ENCODE measurements at regions not wholly inside any gene's neighbourhood (a gene's known extent, or its start where the extent isn't known, plus 50 kb on each side); places are given as distances from the start of the nearest gene placed in this dataset.

DNA sequence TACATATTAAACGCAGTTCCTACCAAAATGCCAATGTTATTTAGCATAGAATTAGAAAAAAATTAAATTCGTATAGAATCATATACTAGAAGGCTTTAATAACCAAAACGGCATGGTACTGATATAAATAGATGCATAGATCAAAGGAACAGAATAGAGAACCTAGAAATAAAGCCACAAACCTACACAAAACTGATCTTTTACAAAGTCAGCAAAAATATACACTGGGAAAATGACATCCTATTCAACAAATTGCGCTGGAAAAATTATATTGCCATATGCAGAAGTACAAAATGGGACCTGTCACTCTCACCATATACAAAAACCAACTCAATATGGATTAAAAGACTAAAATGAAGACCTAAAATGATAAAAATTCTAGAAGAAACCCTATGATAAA is 1882.6 kb downstream of the TP53TG3F start:
- DNase-seq, result no peak
- H3K4ac ChIP-seq (ENCODE audit: low read depth, low read length), result no peak overlapping the region
- H3K4me1 ChIP-seq (ENCODE audit: insufficient read depth, low read length), result no peaks in the 10 kb centered on the region
- H3T11ph ChIP-seq (ENCODE audit: low read length), result no peak overlapping the region
- H3K23ac ChIP-seq (ENCODE audit: insufficient read length, low read depth, low read length), result no peak overlapping the region
- no peak overlapping the region for H3K56ac ChIP-seq (ENCODE audit: insufficient read length, low read depth, low read length)
- no peaks in the 10 kb centered on the region for H3K79me2 ChIP-seq (ENCODE audit: insufficient read depth, low read length)
- H2AFZ ChIP-seq (ENCODE audit: low read length), result no peak overlapping the region
- no peak overlapping the region for H2BK5ac ChIP-seq (ENCODE audit: insufficient read length, low read length)
- no peak overlapping the region for H2BK20ac ChIP-seq (ENCODE audit: low read depth, low read length, poor library complexity, severe bottlenecking)
- no peak overlapping the region for H2BK12ac ChIP-seq (ENCODE audit: insufficient read length, low read depth, low read length)
- no peak overlapping the region for H4K5ac ChIP-seq (ENCODE audit: insufficient read length, low read depth, low read length)
- no peak overlapping the region for H3K4me2 ChIP-seq (ENCODE audit: insufficient read depth, insufficient read length, low read length)
- no peak overlapping the region for H2AK5ac ChIP-seq (ENCODE audit: insufficient read length, low read length)
- Mint-ChIP-seq H3K36me3 (ENCODE audit: insufficient read depth in 1 of 3, low read depth in 3 of 3) (peaks cover 4 to 16% (median 7%) of the 10 kb centered on the region in 3 experiments), H3K4me1 (no peaks in the 10 kb centered on the region), H3K4me3 (no peak overlapping the region), H3K27ac (no peak overlapping the region), H3K27me3 (ENCODE audit: low read depth) (no peaks in the 10 kb centered on the region; the same call in none of the 2 replicates), H3K9me3 (peaks cover 78 to 91% of the 10 kb centered on the region in 2 experiments)
- H4K8ac ChIP-seq (replicated peaks; ENCODE audit: insufficient read length, low read depth, low read length), result no peak overlapping the region
- H3K9ac ChIP-seq (ENCODE audit: extremely low read depth, insufficient read length, low read length), result no peak overlapping the region
- H3K23me2 ChIP-seq (ENCODE audit: insufficient read length, low read depth, low read length, poor library complexity, severe bottlenecking), result no peaks in the 10 kb centered on the region
- no peak overlapping the region for H4K91ac ChIP-seq (ENCODE audit: insufficient read length, low read depth, low read length)
- H3K14ac ChIP-seq (ENCODE audit: insufficient read depth, low read length), result no peak overlapping the region
- TF ChIP-seq, protein P1, sequence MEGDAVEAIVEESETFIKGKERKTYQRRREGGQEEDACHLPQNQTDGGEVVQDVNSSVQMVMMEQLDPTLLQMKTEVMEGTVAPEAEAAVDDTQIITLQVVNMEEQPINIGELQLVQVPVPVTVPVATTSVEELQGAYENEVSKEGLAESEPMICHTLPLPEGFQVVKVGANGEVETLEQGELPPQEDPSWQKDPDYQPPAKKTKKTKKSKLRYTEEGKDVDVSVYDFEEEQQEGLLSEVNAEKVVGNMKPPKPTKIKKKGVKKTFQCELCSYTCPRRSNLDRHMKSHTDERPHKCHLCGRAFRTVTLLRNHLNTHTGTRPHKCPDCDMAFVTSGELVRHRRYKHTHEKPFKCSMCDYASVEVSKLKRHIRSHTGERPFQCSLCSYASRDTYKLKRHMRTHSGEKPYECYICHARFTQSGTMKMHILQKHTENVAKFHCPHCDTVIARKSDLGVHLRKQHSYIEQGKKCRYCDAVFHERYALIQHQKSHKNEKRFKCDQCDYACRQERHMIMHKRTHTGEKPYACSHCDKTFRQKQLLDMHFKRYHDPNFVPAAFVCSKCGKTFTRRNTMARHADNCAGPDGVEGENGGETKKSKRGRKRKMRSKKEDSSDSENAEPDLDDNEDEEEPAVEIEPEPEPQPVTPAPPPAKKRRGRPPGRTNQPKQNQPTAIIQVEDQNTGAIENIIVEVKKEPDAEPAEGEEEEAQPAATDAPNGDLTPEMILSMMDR (conservative IDR thresholded peaks at IDR 0.05), result no peak
- H4K20me1 ChIP-seq (ENCODE audit: control insufficient read depth, insufficient read depth, insufficient read length), result no peaks in the 10 kb centered on the region
- no peak overlapping the region for H2BK120ac ChIP-seq (ENCODE audit: low read depth, low read length, poor library complexity, severe bottlenecking)
- peaks cover 55% of the 10 kb centered on the region for H3K9me3 ChIP-seq (ENCODE audit: control insufficient read depth, low read depth, low read length)
- WGBS (ENCODE audit: extremely low coverage, insufficient read length, low lambda C conversion rate), result no CpG with 5 or more reads among the region's 4 CpGs
- H3K27me3 ChIP-seq (ENCODE audit: insufficient read depth, low read length), result no peaks in the 10 kb centered on the region
- no peaks in the 10 kb centered on the region for H3K79me1 ChIP-seq (ENCODE audit: insufficient read depth, low read depth, low read length, poor library complexity, severe bottlenecking)
- no peak overlapping the region for H3K18ac ChIP-seq (ENCODE audit: insufficient read length, low read depth, low read length)
- no peak overlapping the region for H3K27ac ChIP-seq (ENCODE audit: insufficient read length, low read depth, low read length)
- no peak overlapping the region for H2BK15ac ChIP-seq (ENCODE audit: low read depth, low read length)

Data from H9 (cell line).